GM12874 (cell line): ENCODE measurements at regions not wholly inside any gene's neighbourhood (a gene's known extent, or its start where the extent isn't known, plus 50 kb on each side); places are given as distances from the start of the nearest gene placed in this dataset.

Source experiments
- CTCF ChIP-seq: IDR thresholded peaks from 2 replicates; pipeline ENCODE4 v1.5.1; 2011; ENCODE audit warnings: low read depth, mild to moderate bottlenecking, control low read depth, low read length, moderate library complexity; ENCODE audit not compliant: insufficient read depth

GRCh38 chr17:79174905-79175856, 100.6 kb downstream of the ENGASE start:
- no peak for TF ChIP-seq CTCF

- TF ChIP-seq CTCF = no peak
Measured at GRCh38 chr17:79174193-79174765, 99.7 kb downstream of the ENGASE start.

- no peak for TF ChIP-seq CTCF
Measured at GRCh38 chr17:79171188-79171587, 96.6 kb downstream of the ENGASE start.

- TF ChIP-seq CTCF = no peak
Measured at GRCh38 chr17:79169861-79170260, 95.2 kb downstream of the ENGASE start.

GRCh38 chr17:79169366-79169765, 94.7 kb downstream of the ENGASE start:
- TF ChIP-seq CTCF = no peak

- no peak for TF ChIP-seq CTCF
Measured at GRCh38 chr17:79168486-79169055, 93.9 kb downstream of the ENGASE start.

- TF ChIP-seq CTCF = no peak
Measured at GRCh38 chr17:79167486-79167885, 92.9 kb downstream of the ENGASE start.
